HCT116 (cell line): ENCODE measurements at regions not wholly inside any gene's neighbourhood (a gene's known extent, or its start where the extent isn't known, plus 50 kb on each side); places are given as distances from the start of the nearest gene placed in this dataset.

Experiments
- ATAC-seq: fragments of 200-7000 bp; cut with Tn5 transposase; 2 replicates; pipeline ENCODE4 v1.9.1; 2020; ENCODE audit warnings: mild to moderate bottlenecking, moderate library complexity
- BruUV-seq: library from RNA; stranded (reverse); fragments of 400-500 nt; replicated peaks from 2 replicates; lab custom pipeline; 2021; lab: Mats Ljungman, UMichigan
- CTCF ChIA-PET: fragments of 300-600 bp; sonication (Branson Sonifier 250); formaldehyde crosslinking; loops from one replicate; lab custom pipeline; 2021; ENCODE audit warnings: antibody characterized with exemption; lab: Charles Lee
- POLR2A ChIA-PET: fragments of 300-600, 350-600 bp; sonication (Branson Sonifier 250); formaldehyde crosslinking; loops from one replicate; lab custom pipeline; 2021; ENCODE audit warnings: antibody characterized with exemption; lab: Charles Lee
- RAD21 ChIA-PET, 2 experiments: fragments of 300-600 bp; sonication (Branson Sonifier 250); formaldehyde crosslinking; loops; one replicate each; lab custom pipeline; 2023; ENCODE audit warnings: low total read pairs in 2 of 2; ENCODE audit not compliant: uncharacterized antibody in 2 of 2, unreplicated experiment in 2 of 2, low non-redundant PET in 1 of 2; lab: Charles Lee
- DNase-seq: peaks from one replicate; pipeline ENCODE4 v3.0.0-alpha.2; 2010; ENCODE audit warnings: low read depth, low spot score
- H2AFZ ChIP-seq: fragments of 200-600 bp; shearing (Covaris generic), sonication (generic); 2 replicates; pipeline ENCODE4 v1.6.1; 2017; ENCODE audit warnings: low read depth, mixed run types, mixed read lengths, antibody characterized with exemption, low read length; ENCODE audit not compliant: poor library complexity, severe bottlenecking
- H3K27ac ChIP-seq: 2 replicates; pipeline ENCODE4 v1.5.1; 2012; ENCODE audit warnings: low read depth, low read length
- H3K27me3 ChIP-seq: fragments of 200-600 bp; sonication (generic); 2 replicates; pipeline ENCODE4 v1.6.1; 2016; ENCODE audit warnings: mixed run types, low read length, mixed read lengths; ENCODE audit not compliant: insufficient read depth
- H3K36me3 ChIP-seq, 2 experiments: fragments of 200-500 bp in 1 of 2; fragments of 200-600 bp in 1 of 2; sonication (Bioruptor generic) in 1 of 2; sonication (generic) in 1 of 2; 2 replicates each; pipeline versions ENCODE4 v1.5.1 to v1.6.1; 2014 to 2016; ENCODE audit warnings: low read length in 2 of 2, inconsistent platforms in 1 of 2, mixed read lengths in 1 of 2, mixed run types in 1 of 2; ENCODE audit not compliant: insufficient read depth in 2 of 2, control insufficient read depth in 1 of 2
- H3K4me1 ChIP-seq, 2 experiments: fragments of 200-600 bp in 1 of 2; sonication (generic) in 1 of 2; 2 replicates each; pipeline versions ENCODE4 v1.5.1 to v1.6.1; 2012 to 2017; ENCODE audit warnings: low read length in 2 of 2, inconsistent platforms in 1 of 2, mild to moderate bottlenecking in 1 of 2, mixed read lengths in 1 of 2, mixed run types in 1 of 2, moderate library complexity in 1 of 2; ENCODE audit not compliant: insufficient read depth in 2 of 2, control insufficient read depth in 1 of 2
- H3K4me2 ChIP-seq: fragments of 200-600 bp; sonication (generic); 2 replicates; pipeline ENCODE4 v1.6.1; 2017; ENCODE audit warnings: mixed run types, low read length, mixed read lengths
- H3K4me3 ChIP-seq, 2 experiments: fragments of 200-600 bp in 1 of 2; sonication (generic) in 1 of 2; replicated peaks in 1 of 2; 2 replicates each; pipeline ENCODE4 v1.5.1; 2011 to 2016; ENCODE audit warnings: low read length in 2 of 2, control low read depth in 1 of 2, low read depth in 1 of 2, mild to moderate bottlenecking in 1 of 2, mixed read lengths in 1 of 2, mixed run types in 1 of 2
- H3K79me2 ChIP-seq: fragments of 200-600 bp; sonication (generic); 2 replicates; pipeline ENCODE4 v1.6.1; 2017; ENCODE audit warnings: mild to moderate bottlenecking, mixed run types, low read length, moderate library complexity, mixed read lengths; ENCODE audit not compliant: insufficient read depth
- H3K9ac ChIP-seq: fragments of 200-600 bp; sonication (generic); 2 replicates; pipeline ENCODE4 v1.6.1; 2016; ENCODE audit warnings: low read length, mixed read lengths
- H3K9me2 ChIP-seq: fragments of 200-600 bp; sonication (generic), shearing (Covaris generic); 2 replicates; pipeline ENCODE4 v1.6.1; 2017; ENCODE audit warnings: mixed run types, mild to moderate bottlenecking, moderate library complexity; ENCODE audit not compliant: insufficient read depth
- H3K9me3 ChIP-seq, 2 experiments: fragments of 200-500 bp in 1 of 2; fragments of 200-600 bp in 1 of 2; sonication (Bioruptor generic) in 1 of 2; sonication (generic) in 1 of 2; 2 replicates each; pipeline ENCODE4 v1.6.1; 2014 to 2017; ENCODE audit warnings: low read length in 2 of 2, mixed read lengths in 2 of 2, inconsistent platforms in 1 of 2, low read depth in 1 of 2, mild to moderate bottlenecking in 1 of 2, mixed run types in 1 of 2, moderate library complexity in 1 of 2; ENCODE audit not compliant: control insufficient read depth in 1 of 2, insufficient read depth in 1 of 2
- H4K20me1 ChIP-seq: fragments of 200-600 bp; sonication (generic), shearing (Covaris generic); 2 replicates; pipeline ENCODE4 v1.6.1; 2017; ENCODE audit warnings: mixed run types, mild to moderate bottlenecking, moderate library complexity; ENCODE audit not compliant: insufficient read depth
- CEBPB ChIP-seq: IDR thresholded peaks from 2 replicates; pipeline ENCODE4 v1.6.1; 2012; ENCODE audit warnings: low read depth
- EGR1 ChIP-seq: IDR thresholded peaks from 2 replicates; pipeline ENCODE4 v1.6.1; 2012; ENCODE audit warnings: low read depth
- RAD21 ChIP-seq: IDR thresholded peaks from 2 replicates; pipeline ENCODE4 v1.6.1; 2012; ENCODE audit warnings: low read depth, mild to moderate bottlenecking
- YY1 ChIP-seq: IDR thresholded peaks from 2 replicates; pipeline ENCODE4 v1.6.1; 2011; ENCODE audit warnings: low read length, low read depth, moderate library complexity, mild to moderate bottlenecking; ENCODE audit not compliant: insufficient replicate concordance; ENCODE audit errors: extremely low read depth
- intact Hi-C: fragments of 100-400 bp; cut with micrococcal nuclease; formaldehyde crosslinking; loops from 2 replicates; pipeline ENCODE4 v1.10.0; 2022
- TF ChIP-seq, protein P1 (sequence below): IDR thresholded peaks from 2 replicates; pipeline ENCODE4 v1.6.1; 2012; ENCODE audit warnings: low read depth
- TF ChIP-seq, protein P2 (sequence below): IDR thresholded peaks from 2 replicates; pipeline ENCODE4 v1.6.1; 2012
- TF ChIP-seq, protein P3 (sequence below): IDR thresholded peaks from 2 replicates; pipeline ENCODE4 v1.6.1; 2012

DNA sequence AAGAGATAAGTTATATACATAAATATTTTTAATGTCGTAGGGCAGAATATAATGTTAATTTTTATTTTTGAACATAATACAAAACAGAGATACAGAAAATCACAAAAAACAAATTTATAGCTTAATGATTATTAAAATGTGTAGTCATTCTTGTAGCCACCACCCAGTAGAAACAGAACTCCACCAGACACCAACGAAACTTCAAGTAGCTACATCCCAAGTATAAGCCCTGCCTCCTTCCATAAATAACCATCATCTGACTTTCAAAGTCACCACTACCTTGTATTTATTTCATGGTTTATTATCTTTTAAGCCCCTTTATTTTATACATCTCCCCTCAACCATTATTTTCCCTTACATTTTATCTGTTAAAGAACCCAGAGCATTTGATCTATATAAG is 111.9 kb upstream of the ZWINT start:
- H3K36me3 ChIP-seq, result no peaks in the 10 kb centered on the region
- no peaks in the 10 kb centered on the region for H3K79me2 ChIP-seq
- ChIA-PET POLR2A (no interaction called here), RAD21 (no interaction called here), CTCF (no interaction called here)
- DNase-seq, result no peak
- no peak overlapping the region for H3K27ac ChIP-seq
- H3K9me3 ChIP-seq, result peaks cover 0 to 14% of the 10 kb centered on the region in 2 experiments; a peak in 3 of 4 replicates
- no peaks in the 10 kb centered on the region for H3K4me1 ChIP-seq
- H3K4me2 ChIP-seq, result no peak overlapping the region
- H3K9me2 ChIP-seq, result no peaks in the 10 kb centered on the region
- no peak overlapping the region for H3K4me3 ChIP-seq
- ATAC-seq, result no peak
- no peaks in the 10 kb centered on the region for H4K20me1 ChIP-seq
- no peak overlapping the region for H2AFZ ChIP-seq
- BruUV-seq, result no TSS peak
- no peak overlapping the region for H3K9ac ChIP-seq
- H3K27me3 ChIP-seq, result no peaks in the 10 kb centered on the region
- intact Hi-C loops, result no loop called here
- TF ChIP-seq, protein P1, sequence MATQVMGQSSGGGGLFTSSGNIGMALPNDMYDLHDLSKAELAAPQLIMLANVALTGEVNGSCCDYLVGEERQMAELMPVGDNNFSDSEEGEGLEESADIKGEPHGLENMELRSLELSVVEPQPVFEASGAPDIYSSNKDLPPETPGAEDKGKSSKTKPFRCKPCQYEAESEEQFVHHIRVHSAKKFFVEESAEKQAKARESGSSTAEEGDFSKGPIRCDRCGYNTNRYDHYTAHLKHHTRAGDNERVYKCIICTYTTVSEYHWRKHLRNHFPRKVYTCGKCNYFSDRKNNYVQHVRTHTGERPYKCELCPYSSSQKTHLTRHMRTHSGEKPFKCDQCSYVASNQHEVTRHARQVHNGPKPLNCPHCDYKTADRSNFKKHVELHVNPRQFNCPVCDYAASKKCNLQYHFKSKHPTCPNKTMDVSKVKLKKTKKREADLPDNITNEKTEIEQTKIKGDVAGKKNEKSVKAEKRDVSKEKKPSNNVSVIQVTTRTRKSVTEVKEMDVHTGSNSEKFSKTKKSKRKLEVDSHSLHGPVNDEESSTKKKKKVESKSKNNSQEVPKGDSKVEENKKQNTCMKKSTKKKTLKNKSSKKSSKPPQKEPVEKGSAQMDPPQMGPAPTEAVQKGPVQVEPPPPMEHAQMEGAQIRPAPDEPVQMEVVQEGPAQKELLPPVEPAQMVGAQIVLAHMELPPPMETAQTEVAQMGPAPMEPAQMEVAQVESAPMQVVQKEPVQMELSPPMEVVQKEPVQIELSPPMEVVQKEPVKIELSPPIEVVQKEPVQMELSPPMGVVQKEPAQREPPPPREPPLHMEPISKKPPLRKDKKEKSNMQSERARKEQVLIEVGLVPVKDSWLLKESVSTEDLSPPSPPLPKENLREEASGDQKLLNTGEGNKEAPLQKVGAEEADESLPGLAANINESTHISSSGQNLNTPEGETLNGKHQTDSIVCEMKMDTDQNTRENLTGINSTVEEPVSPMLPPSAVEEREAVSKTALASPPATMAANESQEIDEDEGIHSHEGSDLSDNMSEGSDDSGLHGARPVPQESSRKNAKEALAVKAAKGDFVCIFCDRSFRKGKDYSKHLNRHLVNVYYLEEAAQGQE, result no peak
- TF ChIP-seq RAD21, result no peak
- TF ChIP-seq, protein P2, sequence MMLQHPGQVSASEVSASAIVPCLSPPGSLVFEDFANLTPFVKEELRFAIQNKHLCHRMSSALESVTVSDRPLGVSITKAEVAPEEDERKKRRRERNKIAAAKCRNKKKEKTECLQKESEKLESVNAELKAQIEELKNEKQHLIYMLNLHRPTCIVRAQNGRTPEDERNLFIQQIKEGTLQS, result no peak
- no peak for TF ChIP-seq CEBPB
- TF ChIP-seq EGR1, result no peak
- TF ChIP-seq YY1, result no peak
- TF ChIP-seq, protein P3, sequence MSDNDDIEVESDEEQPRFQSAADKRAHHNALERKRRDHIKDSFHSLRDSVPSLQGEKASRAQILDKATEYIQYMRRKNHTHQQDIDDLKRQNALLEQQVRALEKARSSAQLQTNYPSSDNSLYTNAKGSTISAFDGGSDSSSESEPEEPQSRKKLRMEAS, result no peak
- TF ChIP-seq, all 23 proteins: peak for 0
